ENCODE measurements at regions not wholly inside any gene's neighbourhood (a gene's known extent, or its start where the extent isn't known, plus 50 kb on each side); places are given as distances from the start of the nearest gene placed in this dataset.

GRCh38 chr4:38587106-38587505 lies 76.9 kb upstream of the KLF3 start (continued):
- no peak for TF ChIP-seq STAG1 (CRISPR knock-in tag; IDR thresholded peaks at IDR 0.05; ENCODE audit: borderline replicate concordance)
- no peak for TF ChIP-seq ZNF146 (CRISPR knock-in tag; IDR thresholded peaks at IDR 0.05; ENCODE audit: unreplicated experiment)
- no peak for TF ChIP-seq CUX1 (CRISPR knock-in tag; IDR thresholded peaks at IDR 0.05)
- TF ChIP-seq LARP7 (IDR thresholded peaks at IDR 0.05): no peak

DNA sequence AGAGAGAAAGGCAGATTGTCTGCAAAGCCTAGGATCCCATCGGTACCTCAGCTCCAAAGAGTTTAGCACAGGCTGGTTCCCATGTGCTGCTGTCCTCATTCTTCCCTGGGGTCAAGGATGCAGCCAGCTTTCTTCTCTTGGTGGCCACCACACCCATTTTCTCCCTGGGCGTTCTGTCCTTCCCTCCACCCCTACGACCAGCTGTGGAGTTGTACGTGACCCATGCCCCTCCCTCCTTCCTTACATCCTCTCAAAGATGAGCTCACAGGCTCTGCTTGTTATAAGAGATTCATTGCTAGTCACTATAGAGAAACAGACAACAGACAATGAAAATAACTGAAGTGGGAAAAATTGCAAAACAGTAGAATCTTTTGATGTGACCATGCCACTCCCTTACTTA lies 74.0 kb upstream of the KLF3 start:
- Histone ChIP-seq H2AFZ (ENCODE audit: low read depth, low read length) (no peak overlapping the region), H3K4me1 (replicated peaks in 1 of 2; ENCODE audit: control insufficient read depth in 2 of 2, insufficient read depth in 2 of 2, low read length in 2 of 2) (no peaks in the 10 kb centered on the region), H3K9me1 (ENCODE audit: control insufficient read depth, insufficient read depth, low read length) (no peaks in the 10 kb centered on the region), H3K9me3 (replicated peaks; ENCODE audit: control insufficient read depth, insufficient read depth, low read depth, low read length) (no peaks in the 10 kb centered on the region), H3K4me2 (ENCODE audit: insufficient read depth, low read length) (no peak overlapping the region), H3K4me3 (no peak overlapping the region), H3K27me3 (ENCODE audit: control insufficient read depth in 2 of 2, insufficient read depth in 2 of 2, low read length in 2 of 2) (no peaks in the 10 kb centered on the region), H3K79me2 (ENCODE audit: control insufficient read depth, insufficient read depth, low read length) (no peaks in the 10 kb centered on the region), H3K27ac (ENCODE audit: extremely low read depth, low read depth, low read length) (no peak overlapping the region), H3K9ac (ENCODE audit: insufficient read depth in 1 of 2, low read depth in 2 of 2, low read length in 2 of 2) (no peak overlapping the region), H3K36me3 (ENCODE audit: control insufficient read depth, insufficient read depth, low read length) (no peaks in the 10 kb centered on the region), H4K20me1 (replicated peaks; ENCODE audit: control insufficient read depth, insufficient read depth, low read length) (no peaks in the 10 kb centered on the region)
- DNase-seq (ENCODE audit: extremely low read depth in 1 of 4, low spot score in 3 of 4) (no peak), ATAC-seq (no peak), FAIRE-seq (no peak)
- intact Hi-C loops (cut with micrococcal nuclease) (no loop called here), in situ Hi-C loops (cut with MboI) (no loop called here)
- 21% methylated on average over 4 of the region's 4 CpGs for WGBS (ENCODE audit: insufficient coverage, low coverage, missing lambda C conversion rate)
- no TSS peak for BruUV-seq (replicated peaks)
- ChIA-PET CTCF (ENCODE audit: low intra/inter-chr PET ratio) (interaction anchor here (0.6 kb wide), 1 partner anchor 263 kb away, joined by 3 read pairs; no protein-coding TSS in a partner anchor), POLR2A (no interaction called here)
- TF ChIP-seq FOS (IDR thresholded peaks at IDR 0.05; ENCODE audit: extremely low read depth, insufficient read length) (no peak), ZNF778 (CRISPR knock-in tag; IDR thresholded peaks at IDR 0.05) (no peak), ZNF561 (CRISPR knock-in tag; conservative IDR thresholded peaks at IDR 0.05) (no peak), SIN3A (IDR thresholded peaks at IDR 0.05; ENCODE audit: borderline replicate concordance in 2 of 2, control insufficient read depth in 1 of 2, low read depth in 2 of 2, low read length in 2 of 2) (no peak), UBTF (IDR thresholded peaks at IDR 0.05; ENCODE audit: borderline replicate concordance in 1 of 2, low read depth in 2 of 2, low read length in 2 of 2) (no peak), ZNF143 (CRISPR knock-in tag; IDR thresholded peaks at IDR 0.05) (no peak)

Data from K562 (cell line).